HG03095 (cell line): ENCODE measurements at regions not wholly inside any gene's neighbourhood (a gene's known extent, or its start where the extent isn't known, plus 50 kb on each side); places are given as distances from the start of the nearest gene placed in this dataset.

Source experiments
- ATAC-seq: cut with Tn5 transposase; IDR thresholded peaks from one replicate; pipeline ENCODE4 v1.9.1; 2021; ENCODE audit warnings: moderate library complexity; ENCODE audit not compliant: unreplicated experiment

GRCh38 chr2:122886479-122887145, 1131.2 kb downstream of the TSN start:
- no peak for ATAC-seq

GRCh38 chr2:122899614-122900013, 1125.5 kb upstream of the CNTNAP5 start:
- ATAC-seq = no peak

GRCh38 chr2:122905431-122905830, 1119.7 kb upstream of the CNTNAP5 start:
- no peak for ATAC-seq

GRCh38 chr2:122908159-122908558, 1116.9 kb upstream of the CNTNAP5 start:
- ATAC-seq = no peak

GRCh38 chr2:122927197-122927596, 1097.9 kb upstream of the CNTNAP5 start:
- ATAC-seq = no peak

- no peak for ATAC-seq
Measured at GRCh38 chr2:122927710-122928557, 1097.2 kb upstream of the CNTNAP5 start.

GRCh38 chr2:122929347-122929746, 1095.7 kb upstream of the CNTNAP5 start:
- no peak for ATAC-seq

- ATAC-seq = no peak
Measured at GRCh38 chr2:122935506-122935905, 1089.6 kb upstream of the CNTNAP5 start.

GRCh38 chr2:122939796-122940195, 1085.3 kb upstream of the CNTNAP5 start:
- ATAC-seq = no peak

- ATAC-seq = no peak
Measured at GRCh38 chr2:122949523-122949922, 1075.6 kb upstream of the CNTNAP5 start.

- ATAC-seq = no peak
Measured at GRCh38 chr2:122955776-122956175, 1069.3 kb upstream of the CNTNAP5 start.

- no peak for ATAC-seq
Measured at GRCh38 chr2:122960759-122961641, 1064.1 kb upstream of the CNTNAP5 start.

GRCh38 chr2:122966461-122966860, 1058.6 kb upstream of the CNTNAP5 start:
- ATAC-seq = no peak

GRCh38 chr2:122977580-122977979, 1047.5 kb upstream of the CNTNAP5 start:
- ATAC-seq = no peak

- no peak for ATAC-seq
Measured at GRCh38 chr2:122980671-122981070, 1044.4 kb upstream of the CNTNAP5 start.

- ATAC-seq = no peak
Measured at GRCh38 chr2:122982936-122983335, 1042.2 kb upstream of the CNTNAP5 start.

GRCh38 chr2:122988395-122989221, 1036.5 kb upstream of the CNTNAP5 start:
- ATAC-seq = no peak

- no peak for ATAC-seq
Measured at GRCh38 chr2:122993592-122993991, 1031.5 kb upstream of the CNTNAP5 start.

GRCh38 chr2:122999258-122999657, 1025.8 kb upstream of the CNTNAP5 start:
- ATAC-seq = no peak

- ATAC-seq = no peak
Measured at GRCh38 chr2:122999821-123000220, 1025.3 kb upstream of the CNTNAP5 start.
